ENCODE measurements at regions not wholly inside any gene's neighbourhood (a gene's known extent, or its start where the extent isn't known, plus 50 kb on each side); places are given as distances from the start of the nearest gene placed in this dataset.

GRCh38 chr15:37520026-37520425 is 414.4 kb upstream of the TMCO5A start:
- intact Hi-C loops (cut with DNase I), result no loop called here
- H3K4me3 ChIP-seq, result no peak overlapping the region
- no peak for DNase-seq
- H3K27me3 ChIP-seq, result no peaks in the 10 kb centered on the region
- H3K9me3 ChIP-seq, result peaks cover 0 to 4% (median 0%) of the 10 kb centered on the region in 4 donors
- H3K36me3 ChIP-seq, result no peaks in the 10 kb centered on the region
- TF ChIP-seq CTCF (IDR thresholded peaks at IDR 0.05) (no peak), POLR2AphosphoS5 (IDR thresholded peaks at IDR 0.05) (no peak), POLR2A (IDR thresholded peaks at IDR 0.05) (no peak), EP300 (IDR thresholded peaks at IDR 0.05) (no peak)
- H3K27ac ChIP-seq, result no peak overlapping the region
- 88 to 89% methylated on average over 2 of the region's 2 CpGs for WGBS, 2 donors
- H3K4me1 ChIP-seq, result no peaks in the 10 kb centered on the region

- TF ChIP-seq POLR2A (IDR thresholded peaks at IDR 0.05), result no peak
- Histone ChIP-seq H3K36me3 (no peaks in the 10 kb centered on the region), H3K4me1 (no peaks in the 10 kb centered on the region), H3K4me3 (no peak overlapping the region), H3K27me3 (no peaks in the 10 kb centered on the region), H3K9me3 (peaks cover 0 to 4% (median 0%) of the 10 kb centered on the region in 4 donors), H3K27ac (no peak overlapping the region)
- WGBS, 2 donors, result 19 to 63% methylated on average over 1 of the region's 1 CpG
- intact Hi-C loops (cut with DNase I), result no loop called here
- DNase-seq, result no peak
Measured at GRCh38 chr15:37520882-37521281, 413.6 kb upstream of the TMCO5A start.

- intact Hi-C loops (cut with DNase I), result no loop called here
- Histone ChIP-seq H3K9me3 (peaks cover 0 to 4% (median 0%) of the 10 kb centered on the region in 4 donors), H3K27ac (no peak overlapping the region), H3K27me3 (no peaks in the 10 kb centered on the region), H3K4me1 (no peaks in the 10 kb centered on the region), H3K4me3 (no peak overlapping the region), H3K36me3 (no peaks in the 10 kb centered on the region)
- TF ChIP-seq POLR2AphosphoS5 (IDR thresholded peaks at IDR 0.05) (no peak), EP300 (IDR thresholded peaks at IDR 0.05) (no peak), POLR2A (IDR thresholded peaks at IDR 0.05) (no peak), CTCF (IDR thresholded peaks at IDR 0.05) (no peak)
- DNase-seq, result no peak
Measured at GRCh38 chr15:37524601-37525000, 409.8 kb upstream of the TMCO5A start.

GRCh38 chr15:37528432-37528831 is 406.0 kb upstream of the TMCO5A start:
- H3K4me3 ChIP-seq, result no peak overlapping the region
- DNase-seq, result no peak
- H3K4me1 ChIP-seq, result no peaks in the 10 kb centered on the region
- H3K9me3 ChIP-seq, result no peaks in the 10 kb centered on the region
- no peak overlapping the region for H3K27ac ChIP-seq
- H3K36me3 ChIP-seq, result no peaks in the 10 kb centered on the region
- WGBS, 2 donors, result 65 to 87% methylated on average over 2 of the region's 2 CpGs
- intact Hi-C loops (cut with DNase I), result no loop called here
- no peak for TF ChIP-seq EP300 (IDR thresholded peaks at IDR 0.05)
- no peak for TF ChIP-seq CTCF (IDR thresholded peaks at IDR 0.05)
- TF ChIP-seq POLR2AphosphoS5 (IDR thresholded peaks at IDR 0.05), result no peak
- no peak for TF ChIP-seq POLR2A (IDR thresholded peaks at IDR 0.05)
- no peaks in the 10 kb centered on the region for H3K27me3 ChIP-seq

DNA sequence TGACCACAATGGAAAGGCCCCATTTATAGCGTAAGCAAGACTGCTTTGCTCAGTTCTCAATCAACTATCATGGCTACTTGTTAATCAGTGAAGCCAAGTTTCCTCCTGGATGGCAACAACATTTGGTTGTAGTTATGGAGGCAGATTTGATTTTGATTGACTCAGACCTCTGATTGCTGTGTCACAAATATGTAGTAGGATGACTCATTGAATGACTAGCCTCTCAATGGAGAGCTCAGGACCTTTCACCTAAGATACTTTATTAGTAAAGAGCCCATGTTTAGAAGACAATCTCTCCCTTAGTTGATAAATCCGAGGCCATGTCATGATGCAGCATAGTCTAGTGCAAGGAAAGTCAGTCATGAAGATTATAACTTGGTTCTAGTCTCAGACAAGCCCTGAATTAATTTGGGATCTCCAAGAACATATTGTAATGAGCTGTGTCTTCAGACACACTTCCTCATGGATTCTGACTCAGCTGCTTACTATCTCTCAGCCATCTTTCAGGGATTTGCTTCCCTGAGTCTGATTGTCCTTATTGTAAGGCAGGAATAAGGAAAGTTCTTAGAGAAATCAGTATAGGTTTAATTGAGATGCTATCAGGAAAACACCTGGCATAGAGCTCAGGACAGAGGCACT is 397.4 kb upstream of the TMCO5A start:
- no peak for DNase-seq
- no peaks in the 10 kb centered on the region for H3K36me3 ChIP-seq
- no peaks in the 10 kb centered on the region for H3K4me1 ChIP-seq
- intact Hi-C loops (cut with DNase I), result no loop called here
- H3K27me3 ChIP-seq, result no peaks in the 10 kb centered on the region
- no peak for TF ChIP-seq POLR2AphosphoS5 (IDR thresholded peaks at IDR 0.05)
- 59 to 80% methylated on average over 2 of the region's 2 CpGs for WGBS, 2 donors
- H3K27ac ChIP-seq, result no peak overlapping the region
- no peak overlapping the region for H3K4me3 ChIP-seq
- no peaks in the 10 kb centered on the region for H3K9me3 ChIP-seq

DNA sequence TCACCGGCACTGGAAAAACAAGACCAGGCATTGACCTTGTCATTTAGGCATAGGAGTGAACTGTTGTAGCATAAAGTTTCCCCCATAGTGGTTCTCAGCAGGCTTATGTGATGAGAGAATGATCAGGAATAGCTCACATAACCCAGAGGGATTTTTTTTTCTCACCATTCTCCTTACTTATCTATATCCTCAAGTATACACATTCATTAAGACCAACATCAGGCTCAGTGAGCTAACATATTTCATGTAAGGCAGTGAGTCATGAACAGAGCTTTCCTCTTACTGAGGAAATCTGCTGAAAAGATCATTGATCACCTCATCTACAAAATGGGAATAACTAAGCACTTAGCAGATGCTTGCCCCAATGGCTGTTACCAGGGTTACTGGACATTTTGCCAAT is 396.6 kb upstream of the TMCO5A start:
- WGBS, 2 donors, result 95% methylated on average over 1 of the region's 1 CpG
- no peaks in the 10 kb centered on the region for H3K4me1 ChIP-seq
- H3K4me3 ChIP-seq, result no peak overlapping the region
- no peaks in the 10 kb centered on the region for H3K9me3 ChIP-seq
- H3K27me3 ChIP-seq, result no peaks in the 10 kb centered on the region
- no peak for DNase-seq
- no peaks in the 10 kb centered on the region for H3K36me3 ChIP-seq
- no peak overlapping the region for H3K27ac ChIP-seq
- TF ChIP-seq POLR2A (IDR thresholded peaks at IDR 0.05) (no peak), CTCF (IDR thresholded peaks at IDR 0.05) (no peak), POLR2AphosphoS5 (IDR thresholded peaks at IDR 0.05) (no peak), EP300 (IDR thresholded peaks at IDR 0.05) (no peak)
- intact Hi-C loops (cut with DNase I), result no loop called here
